ENCODE measurements at regions not wholly inside any gene's neighbourhood (a gene's known extent, or its start where the extent isn't known, plus 50 kb on each side); places are given as distances from the start of the nearest gene placed in this dataset.
"Not testable (repeated sequence)": the region's sequence is repeated elsewhere in the genome, so short reads cannot be mapped to it uniquely, and the experiment has no call there.

DNA sequence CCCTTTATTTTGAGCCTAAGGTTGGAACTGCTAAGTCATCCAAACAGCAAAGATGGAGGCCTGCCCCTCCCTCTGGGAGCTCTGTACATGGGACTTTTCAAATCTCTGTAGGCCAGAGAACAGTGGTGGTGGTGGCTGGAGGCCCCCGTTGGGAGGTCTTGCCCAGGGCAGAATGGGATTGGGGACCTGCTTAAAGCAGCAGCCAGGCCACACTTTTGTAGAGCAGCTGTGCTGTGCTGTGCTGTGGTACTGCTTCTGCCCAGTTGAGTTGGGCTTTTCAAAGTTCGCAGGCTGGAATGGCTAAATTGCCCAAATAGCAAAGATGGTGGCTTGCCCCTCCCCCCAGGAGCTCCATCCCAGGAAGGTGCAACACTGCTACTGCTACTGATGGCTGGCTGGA lies 147.5 kb upstream of the TACR3 start:
- no peak for DNase-seq (ENCODE audit: low read depth)

- DNase-seq (ENCODE audit: low read depth): no peak
These were observed 133.8 kb upstream of the TACR3 start for GRCh38 chr4:103853627-103854026.

GRCh38 chr4:103853146-103853545 lies 133.4 kb upstream of the TACR3 start:
- no peak for DNase-seq (ENCODE audit: low read depth)

DNA sequence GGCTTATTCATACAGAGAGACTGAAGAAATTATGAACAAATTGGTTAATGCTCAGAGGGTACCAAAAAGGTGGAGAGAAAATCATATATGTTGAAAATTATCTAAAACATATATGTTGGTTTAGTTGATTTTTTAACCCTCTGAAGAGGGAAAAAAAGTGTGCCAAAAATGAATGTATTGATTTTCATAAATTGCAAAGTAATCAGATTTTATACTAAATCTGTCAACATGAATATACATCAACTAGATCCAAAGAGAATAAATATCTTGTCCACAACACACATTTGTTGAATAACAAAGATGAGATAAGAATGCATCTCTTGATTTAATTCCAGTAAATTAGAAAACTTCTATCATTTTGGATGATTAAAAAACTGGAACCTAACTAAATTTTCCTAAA lies 125.3 kb upstream of the TACR3 start:
- no peak for DNase-seq (ENCODE audit: low read depth)

DNA sequence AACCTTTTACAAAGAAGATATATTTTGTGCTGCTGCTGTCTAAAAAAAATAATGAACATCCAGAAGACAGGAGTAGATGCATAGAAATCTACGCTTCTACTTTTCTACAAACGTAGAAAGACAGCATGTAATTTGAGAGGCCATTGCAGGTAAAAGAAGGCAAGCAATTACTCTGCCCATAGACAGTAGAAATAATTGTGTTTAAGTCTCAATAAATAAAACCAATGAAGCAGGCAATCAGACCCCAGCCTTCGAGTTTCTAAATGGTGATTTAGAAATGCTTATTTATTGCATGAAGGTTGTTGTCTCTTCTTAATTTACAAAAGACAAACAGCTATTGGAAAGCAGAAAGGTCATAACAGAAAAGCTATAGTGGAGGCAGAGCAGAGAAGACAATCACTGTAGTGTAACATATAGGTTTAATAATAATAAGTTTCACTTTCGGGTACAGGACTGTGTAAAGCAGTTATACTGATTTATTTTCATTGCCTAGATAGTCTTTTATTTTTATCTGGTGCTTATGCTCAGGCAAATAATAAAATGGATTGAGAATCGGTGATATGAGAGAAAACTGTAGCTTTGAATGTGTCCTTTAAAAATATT lies 123.0 kb upstream of the TACR3 start:
- DNase-seq (ENCODE audit: low read depth): no peak

DNA sequence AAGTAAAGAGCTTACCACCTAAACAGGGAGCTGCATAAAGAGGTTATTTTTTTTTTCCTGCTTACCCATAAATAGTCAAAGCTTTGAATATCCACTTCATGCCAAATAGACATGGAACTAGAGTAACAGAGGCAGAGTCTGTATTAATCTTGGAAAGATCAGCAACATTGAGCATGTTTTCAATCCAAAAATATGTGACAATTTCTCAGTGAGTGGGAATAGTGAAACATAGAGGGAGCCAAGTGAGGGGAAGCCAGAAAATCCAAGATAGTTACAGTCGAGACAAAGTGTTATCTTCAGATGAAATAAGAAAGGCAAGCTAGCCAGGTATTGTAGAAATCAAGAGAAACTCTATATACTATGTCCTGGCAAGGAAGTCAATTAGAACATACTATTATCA lies 122.3 kb upstream of the TACR3 start:
- DNase-seq (ENCODE audit: low read depth): no peak

GRCh38 chr4:103810308-103810707 lies 90.5 kb upstream of the TACR3 start:
- not testable (repeated sequence) for DNase-seq (ENCODE audit: low read depth)

GRCh38 chr4:103802766-103803165 lies 83.0 kb upstream of the TACR3 start:
- no peak for DNase-seq (ENCODE audit: low read depth)

DNA sequence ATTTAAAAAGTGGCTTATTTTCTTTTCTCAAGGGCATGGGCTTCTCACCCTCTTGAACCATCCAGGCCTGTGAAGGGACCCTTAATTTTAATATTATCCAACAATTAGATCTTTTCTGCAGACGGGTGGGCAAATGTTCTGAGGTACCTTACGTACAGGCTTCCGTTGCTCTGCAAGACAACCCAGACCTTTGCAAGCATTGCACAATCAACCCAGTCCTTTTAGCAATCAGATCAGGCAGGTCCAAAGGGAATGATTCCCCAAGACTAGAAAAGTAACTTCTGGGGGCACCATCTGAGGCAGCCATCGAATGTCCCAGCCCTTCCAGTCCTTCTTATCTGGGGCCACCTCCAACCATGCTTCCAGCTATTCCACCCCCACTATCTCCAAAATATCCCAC lies 67.3 kb upstream of the TACR3 start:
- no peak for DNase-seq (ENCODE audit: low read depth)

DNA sequence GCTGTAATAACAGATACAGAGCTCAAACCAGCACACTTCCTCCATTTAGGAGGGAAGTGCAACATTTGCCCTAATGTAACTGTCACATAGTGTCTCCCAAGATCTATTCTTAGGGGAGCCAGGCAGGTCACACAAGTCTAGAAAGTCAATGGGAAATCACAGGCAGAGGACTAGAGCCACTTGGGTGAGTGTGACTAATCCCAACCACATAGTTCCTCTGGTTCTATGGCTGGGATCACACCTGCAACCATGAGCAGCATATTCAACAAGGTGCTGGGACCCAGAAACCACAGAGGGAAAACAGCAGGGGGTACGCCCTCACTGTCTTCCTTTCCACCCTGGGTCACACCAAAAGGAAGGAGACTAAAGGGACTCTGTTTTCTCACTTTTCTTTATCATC lies 66.8 kb upstream of the TACR3 start:
- DNase-seq (ENCODE audit: low read depth): no peak

GRCh38 chr4:103786014-103786413 lies 66.2 kb upstream of the TACR3 start:
- no peak for DNase-seq (ENCODE audit: low read depth)

- DNase-seq (ENCODE audit: low read depth): no peak
These were observed 58.4 kb upstream of the TACR3 start for GRCh38 chr4:103778221-103778620.

DNA sequence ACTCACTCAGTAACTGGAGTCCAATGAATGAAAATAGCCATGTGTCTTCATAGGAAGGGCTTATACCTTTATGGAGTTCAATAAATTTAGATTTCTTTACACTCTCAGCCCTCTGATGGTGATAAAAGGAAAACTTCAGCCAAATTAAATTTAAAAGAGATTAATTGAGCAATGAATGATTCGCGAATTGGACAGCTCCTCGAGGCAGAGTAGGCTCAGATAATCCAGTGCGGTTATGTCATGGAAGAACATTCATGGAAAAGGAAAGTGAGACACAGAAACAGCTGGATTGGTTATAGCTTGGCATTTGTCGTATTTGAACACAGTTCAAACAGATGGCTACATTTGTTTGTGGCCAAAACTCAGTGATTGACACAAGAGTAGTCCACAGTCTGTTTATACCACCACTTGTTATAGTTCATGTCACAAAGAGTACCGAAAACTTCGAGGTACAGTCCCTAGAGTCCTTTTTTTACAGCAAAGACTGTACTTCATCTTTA lies 54.6 kb upstream of the TACR3 start:
- peak; percentile 25 for DNase-seq (ENCODE audit: low read depth)

DNA sequence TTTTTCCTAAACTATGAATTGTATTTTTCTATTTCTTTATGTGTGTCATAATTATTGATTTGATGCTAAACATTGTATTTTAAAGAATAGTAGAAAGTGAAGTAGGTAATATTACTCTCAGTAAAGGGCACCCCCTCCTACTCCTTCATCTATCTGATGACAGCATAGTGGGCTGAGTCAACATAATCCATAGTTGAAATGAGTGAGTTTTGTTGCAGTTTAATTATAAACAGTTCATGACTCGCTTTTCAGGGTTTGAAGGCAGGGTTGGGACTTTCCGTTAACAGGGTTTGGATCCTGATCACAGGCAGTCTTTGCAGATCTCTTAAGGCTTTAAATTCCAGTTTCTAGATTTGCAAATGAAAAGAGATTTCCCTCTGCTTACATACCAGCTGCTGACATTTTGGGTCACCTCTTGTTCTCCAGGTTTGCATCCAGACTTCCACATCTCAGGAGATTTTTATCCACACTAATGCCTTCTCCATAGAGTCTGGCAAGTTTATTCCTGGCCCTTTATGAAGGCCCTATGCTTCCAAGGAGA lies 54.0 kb upstream of the TACR3 start:
- DNase-seq (ENCODE audit: low read depth): no peak
